ENCODE measurements at regions not wholly inside any gene's neighbourhood (a gene's known extent, or its start where the extent isn't known, plus 50 kb on each side); places are given as distances from the start of the nearest gene placed in this dataset.

DNA sequence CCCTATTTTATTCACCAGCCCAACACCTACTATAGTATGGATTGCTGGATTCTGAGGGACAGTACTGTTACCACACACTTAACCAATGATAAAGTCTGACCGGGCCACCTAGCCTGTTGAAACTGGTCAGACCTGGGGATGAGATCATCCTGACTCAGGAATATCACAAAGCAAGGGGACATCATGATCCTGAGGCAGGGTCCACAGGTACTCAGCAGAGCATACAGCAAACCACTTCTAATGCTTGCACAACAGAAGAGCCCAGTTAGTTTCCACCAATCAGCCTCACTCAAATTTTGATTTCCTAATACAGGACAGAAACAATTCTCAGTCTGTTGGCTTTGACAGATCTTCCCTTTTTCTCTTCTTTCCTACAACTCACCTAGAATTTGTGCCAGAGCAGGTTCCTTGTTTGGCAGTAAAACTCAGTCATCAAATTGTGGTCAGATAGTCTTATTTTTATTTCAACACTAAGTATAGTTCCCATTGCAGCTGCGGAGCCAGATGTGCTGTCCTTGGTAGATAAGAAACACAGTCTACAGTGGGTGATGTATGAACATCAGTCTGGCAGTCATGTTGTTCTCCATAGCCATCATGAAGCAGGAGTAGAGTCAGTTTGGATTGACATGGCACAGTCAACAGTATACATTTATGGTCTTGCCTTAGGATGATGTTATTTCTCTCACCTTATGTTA, 90.1 kb upstream of the PRR23C start:
- WGBS, 2 experiments (ENCODE audit: insufficient coverage in 1 of 2, insufficient read length in 1 of 2) = 95% methylated on average over 2 of the region's 2 CpGs; no CpG with 5 or more reads in 1 of the 2 experiments
- Histone ChIP-seq H3K27me3 (ENCODE audit: control insufficient read depth, insufficient read depth, low read length, poor library complexity, severe bottlenecking) (no peaks in the 10 kb centered on the region), H3K9ac (ENCODE audit: extremely low read depth, low read length, poor library complexity, severe bottlenecking) (no peak overlapping the region), H3K4me3 (ENCODE audit: low read length) (no peak overlapping the region), H3K36me3 (ENCODE audit: control insufficient read depth, insufficient read depth, low read length) (no peaks in the 10 kb centered on the region), H3K9me3 (ENCODE audit: control insufficient read depth, low read length) (no peaks in the 10 kb centered on the region), H3K27ac (ENCODE audit: low read depth, low read length) (no peak overlapping the region), H3K4me1 (ENCODE audit: control insufficient read depth, insufficient read depth, low read length) (no peaks in the 10 kb centered on the region)
- Mint-ChIP-seq H3K36me3 (ENCODE audit: low read depth) (no peaks in the 10 kb centered on the region), H3K9me3 (no peaks in the 10 kb centered on the region), H3K4me3 (no peak overlapping the region), H3K27ac (no peak overlapping the region), H3K4me1 (no peaks in the 10 kb centered on the region), H3K27me3 (ENCODE audit: insufficient read depth) (peaks cover 2% of the 10 kb centered on the region)
- TF ChIP-seq CTCF (conservative IDR thresholded peaks at IDR 0.05) = no peak
- DNase-seq = no peak

- Histone ChIP-seq H3K27me3 (ENCODE audit: control insufficient read depth, insufficient read depth, low read length, poor library complexity, severe bottlenecking) (no peaks in the 10 kb centered on the region), H3K9ac (ENCODE audit: extremely low read depth, low read length, poor library complexity, severe bottlenecking) (no peak overlapping the region), H3K4me1 (ENCODE audit: control insufficient read depth, insufficient read depth, low read length) (no peaks in the 10 kb centered on the region), H3K4me3 (ENCODE audit: low read length) (no peak overlapping the region), H3K27ac (ENCODE audit: low read depth, low read length) (no peak overlapping the region), H3K36me3 (ENCODE audit: control insufficient read depth, insufficient read depth, low read length) (no peaks in the 10 kb centered on the region), H3K9me3 (ENCODE audit: control insufficient read depth, low read length) (no peaks in the 10 kb centered on the region)
- TF ChIP-seq CTCF (conservative IDR thresholded peaks at IDR 0.05) = no peak
- no peak overlapping the region for H3K27ac Mint-ChIP-seq
- no peak overlapping the region for H3K4me3 Mint-ChIP-seq
- no peaks in the 10 kb centered on the region for H3K36me3 Mint-ChIP-seq (ENCODE audit: low read depth)
- H3K9me3 Mint-ChIP-seq = no peaks in the 10 kb centered on the region
- no peaks in the 10 kb centered on the region for H3K4me1 Mint-ChIP-seq
- no peak for DNase-seq
- peaks cover 2% of the 10 kb centered on the region for H3K27me3 Mint-ChIP-seq (ENCODE audit: insufficient read depth)
Measured at GRCh38 chr3:139135657-139136056, 91.0 kb upstream of the PRR23C start.

DNA sequence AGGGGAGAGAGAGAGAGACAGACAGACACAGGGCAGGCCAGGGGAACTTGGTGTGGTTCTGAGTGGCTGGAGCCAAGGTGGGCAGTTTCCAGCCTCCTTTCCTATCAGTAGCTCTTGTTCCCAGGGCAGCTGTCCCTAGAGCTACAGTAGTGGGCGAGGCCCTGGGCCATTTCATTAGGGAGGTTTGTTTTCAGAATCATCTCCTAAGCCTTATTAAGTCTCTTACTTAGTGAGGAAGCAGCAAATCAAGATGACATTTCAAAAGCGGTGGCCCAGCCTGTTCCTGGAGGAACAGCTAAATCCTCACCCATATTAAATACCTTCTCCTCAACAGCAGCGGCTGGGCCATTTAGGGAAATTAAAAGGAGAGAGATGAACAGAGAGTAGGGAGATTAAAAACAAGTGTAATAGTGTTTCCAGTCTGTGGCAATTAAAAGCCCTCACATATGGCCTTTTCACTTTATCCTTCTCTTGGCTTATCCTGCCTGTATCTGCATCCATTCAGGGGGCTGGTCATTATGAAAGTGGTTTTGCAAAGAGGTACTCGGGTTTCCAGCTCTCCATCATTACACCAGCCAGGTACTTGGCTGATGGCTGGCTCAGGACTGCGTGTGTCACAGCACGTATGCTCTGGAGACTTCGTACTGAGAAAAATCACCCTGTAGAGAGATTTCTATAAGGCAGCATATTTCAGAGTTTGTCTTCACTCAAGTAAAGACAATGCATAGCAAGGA, 91.9 kb upstream of the PRR23C start:
- Histone ChIP-seq H3K4me1 (ENCODE audit: control insufficient read depth, insufficient read depth, low read length) (no peaks in the 10 kb centered on the region), H3K9me3 (ENCODE audit: control insufficient read depth, low read length) (no peaks in the 10 kb centered on the region), H3K27ac (ENCODE audit: low read depth, low read length) (no peak overlapping the region), H3K36me3 (ENCODE audit: control insufficient read depth, insufficient read depth, low read length) (no peaks in the 10 kb centered on the region), H3K27me3 (ENCODE audit: control insufficient read depth, insufficient read depth, low read length, poor library complexity, severe bottlenecking) (no peaks in the 10 kb centered on the region), H3K4me3 (ENCODE audit: low read length) (no peak overlapping the region), H3K9ac (ENCODE audit: extremely low read depth, low read length, poor library complexity, severe bottlenecking) (no peak overlapping the region)
- no peaks in the 10 kb centered on the region for H3K4me1 Mint-ChIP-seq
- H3K27ac Mint-ChIP-seq = no peak overlapping the region
- no peaks in the 10 kb centered on the region for H3K27me3 Mint-ChIP-seq (ENCODE audit: insufficient read depth)
- no peak overlapping the region for H3K4me3 Mint-ChIP-seq
- no peaks in the 10 kb centered on the region for H3K9me3 Mint-ChIP-seq
- WGBS, 2 experiments (ENCODE audit: insufficient coverage in 1 of 2, insufficient read length in 1 of 2) = 88 to 100% methylated on average over 1 to 7 of the region's 7 CpGs
- TF ChIP-seq CTCF (conservative IDR thresholded peaks at IDR 0.05) = no peak
- H3K36me3 Mint-ChIP-seq (ENCODE audit: low read depth) = no peaks in the 10 kb centered on the region
- no peak for DNase-seq
